Liver (tissue), 3 donors: ENCODE measurements at regions not wholly inside any gene's neighbourhood (a gene's known extent, or its start where the extent isn't known, plus 50 kb on each side); places are given as distances from the start of the nearest gene placed in this dataset.

Experiments
- ATF3 ChIP-seq: IDR thresholded peaks from 2 replicates; pipeline ENCODE4 v1.6.1; 2016; ENCODE audit warnings: antibody characterized with exemption
- CTCF ChIP-seq: fragments of 150-350 bp; IDR thresholded peaks from 2 replicates; pipeline ENCODE4 v1.5.1; 2017; ENCODE audit warnings: improper control_type of control experiment, low read depth, low read length; ENCODE audit not compliant: missing input control
- EGR1 ChIP-seq, 2 donors: IDR thresholded peaks; 2 replicates each; pipeline ENCODE4 v1.6.1; 2016 to 2018; ENCODE audit warnings: antibody characterized with exemption in 2 of 2, low read depth in 2 of 2
- FOXA1 ChIP-seq: IDR thresholded peaks from 2 replicates; pipeline ENCODE4 v1.6.1; 2016; ENCODE audit warnings: antibody characterized with exemption
- GABPA ChIP-seq, 2 donors: IDR thresholded peaks in 1 of 2; conservative IDR thresholded peaks in 1 of 2; 2 replicates each; pipeline ENCODE4 v1.6.1; 2016; ENCODE audit warnings: antibody characterized with exemption in 2 of 2, mild to moderate bottlenecking in 1 of 2, moderate library complexity in 1 of 2
- JUND ChIP-seq, 2 donors: IDR thresholded peaks; 2 replicates each; pipeline ENCODE4 v1.6.1; 2016; ENCODE audit warnings: antibody characterized with exemption in 2 of 2
- NR2F2 ChIP-seq: IDR thresholded peaks from 2 replicates; pipeline ENCODE4 v1.6.1; 2016; ENCODE audit warnings: antibody characterized with exemption
- RAD21 ChIP-seq, 2 donors: IDR thresholded peaks; 2 replicates each; pipeline ENCODE4 v1.6.1; 2016; ENCODE audit warnings: antibody characterized with exemption in 2 of 2, mild to moderate bottlenecking in 2 of 2
- REST ChIP-seq: IDR thresholded peaks from 2 replicates; pipeline ENCODE4 v1.6.1; 2016; ENCODE audit warnings: antibody characterized with exemption, mild to moderate bottlenecking
- SP1 ChIP-seq: IDR thresholded peaks from 2 replicates; pipeline ENCODE4 v1.6.1; 2018; ENCODE audit warnings: antibody characterized with exemption, mild to moderate bottlenecking
- ZBTB33 ChIP-seq: IDR thresholded peaks from 2 replicates; pipeline ENCODE4 v1.6.1; 2016; ENCODE audit warnings: antibody characterized with exemption
- donor health status: healthy.
- donor health status: healthy.

- no peak for TF ChIP-seq CTCF
- TF ChIP-seq SP1, result no peak
- TF ChIP-seq GABPA (IDR thresholded peaks at IDR 0.05 in 1 of 2, conservative IDR thresholded peaks at IDR 0.05 in 1 of 2), result no peak
- TF ChIP-seq ATF3, result no peak
- no peak for TF ChIP-seq FOXA1
- no peak for TF ChIP-seq ZBTB33
- TF ChIP-seq RAD21 (IDR thresholded peaks at IDR 0.05), result no peak
- TF ChIP-seq REST, result no peak
- TF ChIP-seq NR2F2, result no peak
- TF ChIP-seq JUND (IDR thresholded peaks at IDR 0.05), result no peak
- no peak for TF ChIP-seq EGR1 (IDR thresholded peaks at IDR 0.05; ENCODE audit: low read depth in 2 of 2)
Observed at GRCh38 chr10:21308018-21308417, 217.5 kb downstream of the SKIDA1 start.
